Activated CD8-positive, alpha-beta memory T cell treated with anti-CD3 and anti-CD28 coated beads, Interleukin-2, amount 50 U/mL, for 4 hours (primary cell): ENCODE measurements at regions not wholly inside any gene's neighbourhood (a gene's known extent, or its start where the extent isn't known, plus 50 kb on each side); places are given as distances from the start of the nearest gene placed in this dataset.

Experiments used
- DNase-seq: peaks from one replicate; pipeline ENCODE4 v3.0.0-alpha.2; 2020

GRCh38 chr20:60132162-60132826, 174.1 kb downstream of the CDH26 start:
- no peak for DNase-seq

GRCh38 chr20:60132827-60133670, 174.8 kb downstream of the CDH26 start:
- DNase-seq = no peak

- no peak for DNase-seq
Observed at GRCh38 chr20:60135276-60135675, 177.1 kb downstream of the CDH26 start.

DNA sequence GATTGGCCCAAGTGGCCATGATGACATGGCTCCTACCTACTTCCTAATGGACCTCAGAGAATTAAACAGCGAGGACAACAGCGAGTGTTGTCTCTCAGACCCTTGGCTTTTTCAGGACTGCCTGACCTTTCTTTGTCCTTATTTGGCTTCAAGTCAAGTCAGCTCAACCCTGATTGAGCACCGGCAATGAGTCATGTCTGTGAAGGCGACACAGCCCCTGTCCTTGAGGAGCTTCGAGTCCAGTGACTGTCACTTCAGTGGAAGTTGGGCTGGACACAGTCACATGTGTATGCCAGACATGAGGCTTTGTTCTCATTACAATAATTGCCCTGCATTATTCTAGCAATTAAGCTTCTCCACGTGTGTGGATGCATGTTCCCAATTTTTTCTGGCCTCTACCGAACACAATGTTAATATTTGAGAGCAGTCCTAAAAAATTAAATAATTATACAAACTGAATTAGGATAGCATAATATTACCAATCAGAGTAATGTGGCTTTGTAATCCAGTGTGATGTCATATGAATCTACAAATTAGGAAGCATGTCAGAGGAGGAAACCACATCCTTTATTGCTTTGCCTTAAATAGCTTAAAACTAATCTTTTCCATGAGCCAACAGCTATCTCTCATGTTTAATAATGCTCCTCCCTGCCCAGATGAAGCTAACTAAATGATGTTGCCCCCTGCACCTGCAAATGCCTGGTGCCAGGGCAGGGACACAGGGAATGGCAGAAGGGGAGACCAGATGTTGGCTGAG, 178.6 kb downstream of the CDH26 start:
- DNase-seq = no peak

GRCh38 chr20:60137657-60138245, 179.5 kb downstream of the CDH26 start:
- DNase-seq = no peak

GRCh38 chr20:60138256-60139220, 180.3 kb downstream of the CDH26 start:
- peak; percentile 31 for DNase-seq

- no peak for DNase-seq
Observed at GRCh38 chr20:60139663-60140446, 181.6 kb downstream of the CDH26 start.

GRCh38 chr20:60142587-60142986, 184.4 kb downstream of the CDH26 start:
- DNase-seq = no peak

DNA sequence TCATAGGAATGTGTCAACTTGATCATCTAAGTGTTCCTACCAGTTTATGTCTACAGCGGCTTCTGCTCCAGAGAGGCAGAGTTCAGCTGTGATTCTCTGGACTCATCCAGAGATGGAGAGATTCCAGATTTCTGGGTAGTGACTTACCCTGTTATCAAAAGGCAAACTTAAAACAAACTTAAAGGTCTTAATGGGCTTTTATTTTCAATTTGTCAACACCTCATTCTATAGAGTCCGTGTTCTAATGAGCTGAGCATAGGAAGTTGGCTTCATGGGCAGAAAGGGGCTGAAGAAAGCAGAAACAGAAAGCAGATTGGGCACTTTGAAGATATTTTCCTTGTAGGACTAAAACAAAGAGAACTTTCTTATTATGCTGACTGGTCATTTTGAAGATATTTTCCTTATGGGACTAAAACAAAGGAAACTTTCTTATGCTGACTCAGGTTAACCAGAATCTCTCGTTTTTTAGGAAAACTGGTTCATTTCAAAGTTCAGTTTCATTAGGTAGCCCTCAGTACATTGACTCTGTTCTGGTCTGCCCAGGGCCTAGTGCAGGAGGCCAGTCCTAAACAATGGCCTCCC, 185.1 kb downstream of the CDH26 start:
- no peak for DNase-seq

DNA sequence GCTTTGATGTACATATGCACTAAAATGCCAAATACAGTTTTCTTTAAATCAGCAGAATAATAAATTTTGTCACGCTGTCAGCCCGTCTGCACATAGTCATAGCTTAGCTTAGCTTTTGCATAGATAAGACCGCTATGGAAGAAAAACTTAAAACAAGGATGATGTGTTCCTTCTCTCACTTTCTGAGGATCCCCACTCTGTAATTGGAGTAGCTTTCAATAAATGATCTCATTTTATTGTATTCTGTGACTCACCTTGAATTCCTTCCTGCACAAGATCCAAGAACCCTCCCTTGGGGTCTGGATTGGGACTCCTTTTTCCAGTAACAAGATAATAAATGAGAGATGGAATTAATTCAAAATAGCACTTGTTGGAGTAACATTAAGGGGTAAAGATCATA, 186.2 kb downstream of the CDH26 start:
- DNase-seq = no peak

- no peak for DNase-seq
Observed at GRCh38 chr20:60144974-60145527, 186.8 kb downstream of the CDH26 start.

GRCh38 chr20:60147004-60147403, 188.8 kb downstream of the CDH26 start:
- DNase-seq = no peak

- DNase-seq = no peak
Observed at GRCh38 chr20:60148885-60149284, 190.7 kb downstream of the CDH26 start.

GRCh38 chr20:60152792-60153191, 194.6 kb downstream of the CDH26 start:
- DNase-seq = no peak

- DNase-seq = no peak
Observed at GRCh38 chr20:60160451-60161145, 202.4 kb downstream of the CDH26 start.

DNA sequence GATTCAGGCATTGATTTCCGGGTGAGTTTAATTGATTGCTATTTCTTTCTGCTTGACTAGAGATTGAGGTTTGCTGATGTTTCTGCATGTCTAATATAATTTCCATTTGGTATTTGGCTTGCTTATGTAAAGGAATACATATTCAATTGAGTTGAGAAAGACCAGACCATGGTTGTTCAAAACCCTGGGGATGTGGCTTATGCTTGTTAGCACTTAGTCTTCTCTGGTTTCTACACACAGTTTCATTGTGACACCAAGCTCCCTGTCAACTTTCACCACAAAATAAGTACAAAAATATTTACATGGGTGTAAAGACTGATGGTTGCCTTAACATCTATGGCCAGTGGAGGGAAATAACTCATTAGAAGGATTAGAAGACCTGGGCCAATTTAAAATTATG, 209.6 kb downstream of the CDH26 start:
- DNase-seq = no peak

DNA sequence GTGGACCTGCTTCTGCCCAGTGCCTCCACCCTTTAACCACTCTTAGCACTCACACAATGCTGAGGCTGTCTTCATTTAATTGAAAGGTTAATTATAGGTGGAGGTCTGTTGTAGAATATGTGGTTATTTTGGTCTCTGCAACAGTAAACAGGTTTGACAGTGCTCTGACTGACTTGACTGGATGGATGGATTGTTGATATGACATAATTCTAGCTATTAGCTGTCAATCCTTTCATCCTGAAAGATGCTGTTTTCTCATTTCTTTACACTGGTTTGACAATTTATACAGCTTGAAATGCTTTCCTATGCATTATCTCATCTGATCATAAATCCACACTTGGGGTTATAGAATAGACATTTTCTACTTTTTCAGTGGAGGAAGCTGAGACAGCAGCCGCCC, 210.7 kb downstream of the CDH26 start:
- DNase-seq = no peak

DNA sequence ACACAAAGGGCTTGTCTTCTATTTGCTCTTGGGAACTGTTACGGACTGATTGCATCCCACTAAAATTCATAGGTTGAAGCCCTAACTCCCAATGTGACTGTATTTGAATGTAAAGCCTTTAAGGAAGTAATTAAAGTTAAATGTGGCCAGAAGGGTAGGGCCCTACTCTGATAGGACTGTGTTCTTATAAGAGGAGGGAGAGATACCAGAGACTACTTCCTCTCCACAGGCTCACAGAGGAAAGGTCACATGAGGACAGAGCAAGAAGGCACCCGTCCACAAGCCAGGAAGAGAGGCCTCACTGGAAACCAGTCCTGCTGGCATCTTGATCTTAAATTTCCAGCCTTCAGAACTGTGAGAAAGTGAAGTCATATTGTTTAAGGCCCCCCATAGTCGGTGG, 211.9 kb downstream of the CDH26 start:
- DNase-seq = no peak

GRCh38 chr20:60171313-60171712, 213.1 kb downstream of the CDH26 start:
- DNase-seq = no peak

- no peak for DNase-seq
Observed at GRCh38 chr20:60171738-60172137, 213.5 kb downstream of the CDH26 start.
